Skin of body (tissue), 1 donor: ENCODE measurements at regions not wholly inside any gene's neighbourhood (a gene's known extent, or its start where the extent isn't known, plus 50 kb on each side); places are given as distances from the start of the nearest gene placed in this dataset.

Source experiments
- DNase-seq: peaks from one replicate; lab custom pipeline; 2025; lab: John Stamatoyannopoulos, UW

- no peak for DNase-seq
Observed at GRCh38 chr15:100810831-100811230, 68.8 kb upstream of the ALDH1A3 start.

- no peak for DNase-seq
Observed at GRCh38 chr15:100812802-100813201, 66.8 kb upstream of the ALDH1A3 start.

- DNase-seq, result no peak
Observed at GRCh38 chr15:100818927-100819326, 60.7 kb upstream of the ALDH1A3 start.

- DNase-seq, result no peak
Observed at GRCh38 chr15:100820528-100820927, 59.1 kb upstream of the ALDH1A3 start.

- DNase-seq, result no peak
Observed at GRCh38 chr15:100821327-100821726, 58.3 kb upstream of the ALDH1A3 start.

- no peak for DNase-seq
Observed at GRCh38 chr15:100824211-100824610, 55.4 kb upstream of the ALDH1A3 start.

- no peak for DNase-seq
Observed at GRCh38 chr15:100829457-100829856, 50.2 kb upstream of the ALDH1A3 start.
